Neuronal stem cell (in vitro differentiated cells): ENCODE measurements at regions not wholly inside any gene's neighbourhood (a gene's known extent, or its start where the extent isn't known, plus 50 kb on each side); places are given as distances from the start of the nearest gene placed in this dataset.

Experiments used
- DNase-seq: peaks from one replicate; pipeline ENCODE4 v3.0.0-alpha.2; 2013; ENCODE audit warnings: low spot score
- H2AFZ ChIP-seq: one replicate; pipeline ENCODE4 v1.6.1; 2013; ENCODE audit warnings: mild to moderate bottlenecking, low read length, inconsistent platforms
- H2AK5ac ChIP-seq: 2 replicates; pipeline ENCODE4 v1.6.1; 2013; ENCODE audit warnings: low read depth, mild to moderate bottlenecking, inconsistent platforms, low read length, moderate library complexity, mixed read lengths
- H2BK120ac ChIP-seq: 2 replicates; pipeline ENCODE4 v1.6.1; 2013; ENCODE audit warnings: low read depth, mild to moderate bottlenecking, inconsistent platforms, low read length, moderate library complexity, mixed read lengths
- H2BK12ac ChIP-seq: one replicate; pipeline ENCODE4 v1.6.1; 2013; ENCODE audit warnings: low read length, inconsistent platforms
- H2BK15ac ChIP-seq: 2 replicates; pipeline ENCODE4 v1.6.1; 2013; ENCODE audit warnings: mild to moderate bottlenecking, low read length, inconsistent platforms, mixed read lengths
- H2BK5ac ChIP-seq: one replicate; pipeline ENCODE4 v1.6.1; 2013; ENCODE audit warnings: inconsistent platforms, mild to moderate bottlenecking, low read length, moderate library complexity
- H3K14ac ChIP-seq: one replicate; pipeline ENCODE4 v1.6.1; 2013; ENCODE audit warnings: low read length, inconsistent platforms
- H3K18ac ChIP-seq: 2 replicates; pipeline ENCODE4 v1.6.1; 2013; ENCODE audit warnings: low read length, inconsistent platforms
- H3K23ac ChIP-seq: 2 replicates; pipeline ENCODE4 v1.6.1; 2013; ENCODE audit warnings: low read depth, mild to moderate bottlenecking, mixed read lengths, low read length, inconsistent platforms; ENCODE audit not compliant: poor library complexity
- H3K27ac ChIP-seq: replicated peaks from 3 replicates; pipeline ENCODE4 v1.5.1; 2013; ENCODE audit warnings: low read length, inconsistent platforms
- H3K27me3 ChIP-seq, 3 experiments: 2 replicates each; pipeline ENCODE4 v1.6.1; 2013; ENCODE audit warnings: low read length in 3 of 3, mild to moderate bottlenecking in 2 of 3, inconsistent platforms in 1 of 3, low read depth in 1 of 3, mixed read lengths in 1 of 3, moderate library complexity in 1 of 3; ENCODE audit not compliant: control insufficient read depth in 3 of 3, insufficient read depth in 3 of 3
- H3K36me3 ChIP-seq, 2 donors: replicated peaks in 1 of 2; 2 replicates each; pipeline ENCODE4 v1.6.1; 2013; ENCODE audit warnings: low read length in 2 of 2; ENCODE audit not compliant: control insufficient read depth in 2 of 2, insufficient read depth in 2 of 2
- H3K4ac ChIP-seq: 2 replicates; pipeline ENCODE4 v1.6.1; 2013; ENCODE audit warnings: inconsistent platforms, mild to moderate bottlenecking, low read length, moderate library complexity
- H3K4me1 ChIP-seq, 2 donors: 1 replicate in 1 of 2; 2 replicates in 1 of 2; pipeline ENCODE4 v1.6.1; 2013; ENCODE audit warnings: low read length in 2 of 2, low read depth in 1 of 2; ENCODE audit not compliant: control insufficient read depth in 2 of 2, insufficient read depth in 1 of 2
- H3K4me2 ChIP-seq: one replicate; pipeline ENCODE4 v1.6.1; 2013; ENCODE audit warnings: mild to moderate bottlenecking, low read length, inconsistent platforms; ENCODE audit not compliant: insufficient read depth, poor library complexity, severe bottlenecking
- H3K4me3 ChIP-seq, 2 donors: 2 replicates each; pipeline ENCODE4 v1.5.1; 2013; ENCODE audit warnings: low read length in 2 of 2, mild to moderate bottlenecking in 2 of 2, inconsistent platforms in 1 of 2, moderate library complexity in 1 of 2
- H3K79me1 ChIP-seq: one replicate; pipeline ENCODE4 v1.6.1; 2013; ENCODE audit warnings: low read depth, mild to moderate bottlenecking, inconsistent platforms, low read length, moderate library complexity
- H3K9ac ChIP-seq: one replicate; pipeline ENCODE4 v1.6.1; 2013; ENCODE audit warnings: mild to moderate bottlenecking, low read depth, low read length, inconsistent platforms; ENCODE audit not compliant: poor library complexity
- H3K9me3 ChIP-seq, 2 donors: replicated peaks in 1 of 2; 2 replicates each; pipeline versions ENCODE3 to v1.6.1; 2013; ENCODE audit warnings: low read length in 2 of 2, mild to moderate bottlenecking in 2 of 2, inconsistent platforms in 1 of 2, low read depth in 1 of 2, mixed read lengths in 1 of 2, moderate library complexity in 1 of 2; ENCODE audit not compliant: control insufficient read depth in 2 of 2, insufficient read depth in 1 of 2
- H4K8ac ChIP-seq: one replicate; pipeline ENCODE4 v1.6.1; 2013; ENCODE audit warnings: low read depth, mild to moderate bottlenecking, inconsistent platforms, low read length, moderate library complexity
- H4K91ac ChIP-seq: one replicate; pipeline ENCODE4 v1.6.1; 2013; ENCODE audit warnings: low read length, low read depth, mild to moderate bottlenecking, inconsistent platforms; ENCODE audit not compliant: poor library complexity
- WGBS, 2 donors: extraction: QIAGEN DNeasy Blood & Tissue Kit; methylation state at CpG; one replicate each; pipeline ENCODE4 v1.1.7; 2013; ENCODE audit warnings: missing lambda C conversion rate in 2 of 2, mixed read lengths in 1 of 2; ENCODE audit not compliant: insufficient read length in 2 of 2, insufficient replicate concordance in 1 of 2; ENCODE audit errors: extremely low coverage in 2 of 2; 5-methylcytosine and 5-hydroxymethylcytosine counted together

DNA sequence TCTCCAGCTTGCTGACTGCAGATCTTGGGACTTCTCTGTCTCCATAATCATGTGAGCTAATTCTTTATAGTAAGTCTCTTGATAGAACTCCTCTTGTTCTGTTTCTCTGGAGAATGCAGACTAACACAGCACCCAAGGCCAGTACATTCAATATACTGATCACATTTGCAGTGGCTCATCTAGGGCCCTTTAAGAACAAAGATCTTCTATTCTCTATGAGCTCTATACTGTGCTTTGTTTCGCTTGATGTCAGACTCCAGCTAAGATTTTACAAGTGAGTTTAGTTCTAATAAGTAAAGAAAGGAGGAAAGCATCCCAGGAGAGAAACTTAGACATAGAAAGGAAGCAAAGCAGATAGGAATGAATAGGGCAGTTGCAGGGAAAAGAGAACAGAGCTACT lies 69.3 kb upstream of the TMPO start:
- no peak for DNase-seq
- Histone ChIP-seq H4K91ac (no peak overlapping the region), H3K4me3 (no peak overlapping the region), H3K36me3 (no peaks in the 10 kb centered on the region), H3K9ac (no peak overlapping the region), H3K27me3 (no peaks in the 10 kb centered on the region), H3K14ac (no peak overlapping the region), H3K79me1 (no peaks in the 10 kb centered on the region), H3K4me1 (no peaks in the 10 kb centered on the region), H3K27ac (no peak overlapping the region), H2BK12ac (no peak overlapping the region), H2AK5ac (no peak overlapping the region), H4K8ac (no peak overlapping the region), H2BK5ac (no peak overlapping the region), H3K23ac (no peak overlapping the region), H3K4ac (no peak overlapping the region), H3K4me2 (no peak overlapping the region), H2BK15ac (no peak overlapping the region), H3K18ac (no peak overlapping the region), H2BK120ac (no peak overlapping the region), H3K9me3 (no peaks in the 10 kb centered on the region), H2AFZ (no peak overlapping the region)
- WGBS, 2 donors = no CpG with 5 or more reads among the region's 1 CpG

DNA sequence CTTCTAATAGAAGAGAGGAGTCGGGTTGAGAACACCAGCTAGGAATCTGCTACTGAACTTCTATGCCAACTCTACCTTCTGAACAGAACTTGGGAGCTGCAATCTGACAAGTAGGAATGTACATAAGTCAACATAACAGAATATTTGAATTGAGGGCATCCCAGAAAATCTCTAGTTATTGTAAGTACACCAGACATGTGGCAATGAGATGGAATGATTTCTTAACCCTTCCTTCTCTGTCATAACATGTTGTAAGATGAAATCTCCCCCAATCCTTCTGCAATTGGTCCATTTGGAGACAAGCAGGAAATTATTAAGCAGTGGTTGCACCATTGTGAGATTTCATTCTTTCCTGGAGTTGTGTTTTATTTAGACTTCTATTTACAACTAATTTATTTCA lies 68.7 kb upstream of the TMPO start:
- Histone ChIP-seq H3K27ac (no peak overlapping the region), H3K23ac (no peak overlapping the region), H3K18ac (no peak overlapping the region), H3K4ac (no peak overlapping the region), H4K91ac (no peak overlapping the region), H3K4me1 (no peaks in the 10 kb centered on the region), H3K14ac (no peak overlapping the region), H3K4me2 (no peak overlapping the region), H2BK12ac (no peak overlapping the region), H3K4me3 (no peak overlapping the region), H3K9me3 (no peaks in the 10 kb centered on the region), H3K27me3 (no peaks in the 10 kb centered on the region), H2BK15ac (no peak overlapping the region), H4K8ac (no peak overlapping the region), H2BK5ac (no peak overlapping the region), H2AK5ac (no peak overlapping the region), H3K36me3 (no peaks in the 10 kb centered on the region), H2BK120ac (no peak overlapping the region), H3K9ac (no peak overlapping the region), H3K79me1 (no peaks in the 10 kb centered on the region), H2AFZ (no peak overlapping the region)
- no peak for DNase-seq
- WGBS, 2 donors = no CpG with 5 or more reads among the region's 1 CpG

DNA sequence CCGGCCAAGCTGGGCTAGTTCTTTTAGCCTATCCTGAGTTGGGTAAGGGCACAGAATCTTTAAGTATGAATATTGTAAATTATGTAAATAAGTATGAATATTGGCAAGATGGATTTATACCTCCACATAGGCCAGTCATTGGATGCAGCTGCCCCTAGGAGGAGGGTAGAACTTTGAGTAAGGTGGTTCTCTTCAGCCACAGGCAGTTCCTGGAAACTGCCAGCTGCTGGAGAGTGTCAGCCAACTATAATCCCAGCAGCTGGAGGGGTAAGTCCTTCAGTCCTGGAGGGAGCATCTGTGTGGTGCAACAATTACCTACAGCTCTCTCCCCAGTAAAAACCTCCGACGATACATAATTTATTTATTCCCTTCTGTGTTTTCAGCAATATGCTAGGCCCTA lies 65.8 kb upstream of the TMPO start:
- no CpG with 5 or more reads among the region's 3 CpGs for WGBS, 2 donors

DNA sequence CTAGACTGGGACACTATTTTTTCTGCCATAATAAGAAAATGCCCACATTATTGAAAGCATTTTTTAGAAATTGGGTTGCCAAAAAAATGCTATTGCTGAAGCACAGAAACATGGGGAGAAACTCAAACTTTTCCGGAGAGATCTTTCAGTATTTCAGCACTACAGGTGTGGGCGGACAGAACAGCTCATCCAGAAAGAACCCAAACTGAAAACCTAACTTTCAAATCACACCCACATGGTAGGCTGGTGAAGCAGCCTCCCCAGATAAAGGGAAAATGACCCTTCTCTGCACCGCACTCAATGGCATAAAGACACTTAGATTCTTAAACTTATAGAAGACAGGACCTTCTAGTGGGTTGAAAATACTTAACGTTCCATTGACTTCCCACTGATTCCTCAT lies 62.3 kb upstream of the TMPO start:
- Histone ChIP-seq H2BK5ac (no peak overlapping the region), H2BK12ac (no peak overlapping the region), H3K4ac (no peak overlapping the region), H3K4me1 (peaks cover 0 to 3% of the 10 kb centered on the region in 2 donors), H3K14ac (no peak overlapping the region), H3K18ac (no peak overlapping the region), H3K9me3 (peaks cover 0 to 2% of the 10 kb centered on the region in 2 donors), H3K23ac (no peak overlapping the region), H3K79me1 (no peaks in the 10 kb centered on the region), H3K36me3 (no peaks in the 10 kb centered on the region), H3K4me2 (no peak overlapping the region), H2BK120ac (no peak overlapping the region), H3K4me3 (no peak overlapping the region), H4K91ac (no peak overlapping the region), H2AK5ac (no peak overlapping the region), H2BK15ac (no peak overlapping the region), H3K27ac (no peak overlapping the region), H3K27me3 (peaks cover 0 to 12% (median 0%) of the 10 kb centered on the region in 3 experiments), H4K8ac (no peak overlapping the region), H2AFZ (no peak overlapping the region), H3K9ac (no peak overlapping the region)
- no peak for DNase-seq
- no CpG with 5 or more reads among the region's 4 CpGs for WGBS, 2 donors

More for the DNA sequence above, 65.8 kb upstream of the TMPO start:
- Histone ChIP-seq H4K8ac (no peak overlapping the region), H2AK5ac (no peak overlapping the region), H2BK12ac (no peak overlapping the region), H4K91ac (no peak overlapping the region), H3K9ac (no peak overlapping the region), H2BK120ac (no peak overlapping the region), H3K4ac (no peak overlapping the region), H3K4me2 (no peak overlapping the region), H3K79me1 (no peaks in the 10 kb centered on the region), H3K14ac (no peak overlapping the region), H3K27me3 (no peaks in the 10 kb centered on the region), H3K9me3 (no peaks in the 10 kb centered on the region), H2AFZ (no peak overlapping the region), H3K27ac (no peak overlapping the region), H3K4me3 (no peak overlapping the region), H3K4me1 (no peaks in the 10 kb centered on the region), H3K23ac (no peak overlapping the region), H2BK15ac (no peak overlapping the region), H3K36me3 (no peaks in the 10 kb centered on the region), H2BK5ac (no peak overlapping the region), H3K18ac (no peak overlapping the region)
- no peak for DNase-seq
